GM12872 (cell line): ENCODE measurements at regions not wholly inside any gene's neighbourhood (a gene's known extent, or its start where the extent isn't known, plus 50 kb on each side); places are given as distances from the start of the nearest gene placed in this dataset.

ENCODE experiments used
- CTCF ChIP-seq: IDR thresholded peaks from 3 replicates; pipeline ENCODE4 v1.5.1; 2011; ENCODE audit warnings: low read depth, mild to moderate bottlenecking, low read length, moderate library complexity; ENCODE audit not compliant: insufficient read depth

GRCh38 chr2:199588054-199588453, 130.3 kb upstream of the SATB2 start:
- TF ChIP-seq CTCF = no peak

DNA sequence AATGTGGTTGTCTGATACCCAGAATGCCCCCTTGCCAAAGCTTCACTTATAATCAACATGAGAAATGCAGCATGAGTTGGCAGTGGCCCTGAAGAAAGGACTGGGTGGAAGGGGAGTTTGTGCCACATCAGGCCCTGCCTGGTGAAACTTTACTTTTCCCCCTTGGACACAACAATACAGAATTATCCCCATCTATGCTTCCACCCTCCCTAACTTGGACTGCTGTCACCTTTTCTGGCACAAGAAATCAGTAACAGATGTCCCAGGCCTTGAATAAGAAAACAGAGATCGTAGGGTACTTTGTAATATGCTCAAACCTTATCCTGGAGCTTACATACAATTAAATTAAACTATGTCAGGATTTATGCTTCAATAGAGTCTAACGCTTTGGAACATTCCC, 128.9 kb upstream of the SATB2 start:
- TF ChIP-seq CTCF = no peak

DNA sequence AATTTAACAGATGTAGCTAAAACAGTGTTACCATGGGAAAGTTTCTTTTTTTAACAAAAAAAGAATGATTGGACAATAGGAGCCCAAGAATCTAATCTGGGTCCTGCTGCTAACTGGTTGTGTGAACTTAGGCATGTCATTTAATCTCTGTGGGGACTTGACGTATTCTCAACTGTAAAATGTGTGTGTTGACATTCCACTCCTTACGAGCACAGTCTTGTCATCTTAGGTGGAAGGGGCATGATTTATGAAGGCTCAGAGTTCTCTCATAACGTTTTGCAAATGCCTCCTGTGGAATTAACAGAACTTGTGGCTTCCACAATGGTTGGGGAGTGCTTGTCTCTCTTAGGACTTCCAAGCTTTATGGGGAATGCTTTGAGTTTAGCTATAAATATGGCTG, 125.9 kb upstream of the SATB2 start:
- TF ChIP-seq CTCF = no peak

- no peak for TF ChIP-seq CTCF
Observed at GRCh38 chr2:199581935-199582360, 124.2 kb upstream of the SATB2 start.

- TF ChIP-seq CTCF = no peak
Observed at GRCh38 chr2:199581408-199581807, 123.7 kb upstream of the SATB2 start.

DNA sequence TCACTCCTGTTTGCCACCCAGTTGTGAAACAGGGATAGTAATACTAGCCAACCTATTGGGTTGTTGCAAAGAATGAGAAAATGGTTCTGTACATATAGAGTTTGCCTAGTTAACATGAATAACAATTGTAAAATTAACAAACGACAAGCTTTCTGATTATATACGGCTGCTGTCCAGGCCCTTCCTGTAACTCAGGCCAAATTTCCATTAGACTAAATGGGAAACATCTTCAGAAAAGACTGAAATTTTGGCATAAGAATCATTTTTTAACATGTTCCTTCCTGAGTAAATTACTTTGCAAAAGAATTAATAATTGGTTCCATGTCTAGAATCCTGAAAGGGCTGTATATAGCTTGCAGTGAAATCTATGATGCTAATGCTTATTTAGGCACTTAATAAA, 117.7 kb upstream of the SATB2 start:
- no peak for TF ChIP-seq CTCF

GRCh38 chr2:199572571-199572970, 114.8 kb upstream of the SATB2 start:
- no peak for TF ChIP-seq CTCF

- no peak for TF ChIP-seq CTCF
Observed at GRCh38 chr2:199570934-199571333, 113.2 kb upstream of the SATB2 start.
